ENCODE measurements at regions not wholly inside any gene's neighbourhood (a gene's known extent, or its start where the extent isn't known, plus 50 kb on each side); places are given as distances from the start of the nearest gene placed in this dataset.

GRCh38 chr5:29042152-29042551 lies 2003.8 kb upstream of the CDH9 start:
- no peaks in the 10 kb centered on the region for H3K9me3 ChIP-seq (ENCODE audit: insufficient read depth in 2 of 2, low read depth in 1 of 2, low read length in 1 of 2)
- no peak overlapping the region for H2BK20ac ChIP-seq (ENCODE audit: low read length)
- H3K79me1 ChIP-seq (ENCODE audit: low read depth, low read length): no peaks in the 10 kb centered on the region
- no peaks in the 10 kb centered on the region for H4K20me1 ChIP-seq (replicated peaks in 1 of 2; ENCODE audit: control insufficient read depth in 1 of 2, insufficient read depth in 2 of 2, low read length in 2 of 2)
- H2BK15ac ChIP-seq (ENCODE audit: low read length): no peak overlapping the region
- H2AK5ac ChIP-seq (ENCODE audit: low read depth, low read length): no peak overlapping the region
- H2BK120ac ChIP-seq (replicated peaks; ENCODE audit: low read depth, low read length): no peak overlapping the region
- H4K5ac ChIP-seq (ENCODE audit: insufficient read length, low read depth, low read length): no peak overlapping the region
- no peak overlapping the region; a peak in 1 of 8 replicates for H3K4me3 ChIP-seq (ENCODE audit: extremely low read depth in 1 of 4, insufficient read depth in 2 of 4, low read depth in 3 of 4, low read length in 4 of 4)
- FAIRE-seq (peak; percentile 50), DNase-seq (ENCODE audit: low read depth in 1 of 2, low spot score in 2 of 2) (no peak)
- no peak overlapping the region for H3K56ac ChIP-seq (replicated peaks; ENCODE audit: insufficient read length, low read depth, low read length)
- H3K18ac ChIP-seq (ENCODE audit: extremely low read depth, low read length): no peak overlapping the region
- H3K23ac ChIP-seq (ENCODE audit: insufficient read length): no peak overlapping the region
- POLR2A ChIA-PET (ENCODE audit: partially characterized antibody): no interaction called here
- WGBS, 2 experiments (ENCODE audit: extremely low coverage in 1 of 2, insufficient coverage in 1 of 2, insufficient read length in 1 of 2, insufficient replicate concordance in 2 of 2, low coverage in 1 of 2, low lambda C conversion rate in 2 of 2, missing lambda C conversion rate in 1 of 2): 60% methylated on average over 4 of the region's 4 CpGs; no CpG with 5 or more reads in 1 of the 2 experiments
- no peaks in the 10 kb centered on the region for H3K36me3 ChIP-seq (ENCODE audit: control insufficient read depth in 2 of 4, insufficient read depth in 4 of 4, low read length in 3 of 4)
- no peak overlapping the region for H3K4ac ChIP-seq (replicated peaks; ENCODE audit: insufficient read length, low read depth, low read length)
- H3K14ac ChIP-seq (ENCODE audit: insufficient read length): no peak overlapping the region
- H3K27me3 ChIP-seq (replicated peaks in 1 of 4; ENCODE audit: control insufficient read depth in 3 of 4, extremely low read depth in 1 of 4, insufficient read depth in 3 of 4, low read length in 3 of 4): no peaks in the 10 kb centered on the region
- no peak overlapping the region for H2BK5ac ChIP-seq (ENCODE audit: low read depth, low read length)
- no peak overlapping the region; the same call in 1 of the 2 replicates for H3K27ac ChIP-seq (ENCODE audit: low read depth, low read length)
- H4K91ac ChIP-seq (replicated peaks; ENCODE audit: insufficient read length, low read length): no peak overlapping the region
- no peak overlapping the region for H2BK12ac ChIP-seq (ENCODE audit: low read depth, low read length)
- H4K8ac ChIP-seq (ENCODE audit: extremely low read depth, insufficient read depth, low read length): no peak overlapping the region
- no peak overlapping the region; a peak in 1 of 4 replicates for H3K4me2 ChIP-seq (ENCODE audit: insufficient read depth in 1 of 2, low read depth in 2 of 2, low read length in 2 of 2)
- no peaks in the 10 kb centered on the region; the same call in 1 of the 2 replicates for H3K23me2 ChIP-seq (ENCODE audit: low read depth, low read length)
- no peak overlapping the region for H3K9ac ChIP-seq (replicated peaks in 1 of 4; ENCODE audit: extremely low read depth in 1 of 4, low read depth in 3 of 4, low read length in 3 of 4)
- H3K79me2 ChIP-seq (ENCODE audit: control insufficient read depth in 1 of 2, insufficient read depth in 2 of 2, low read length in 2 of 2): no peaks in the 10 kb centered on the region
- CTCF ChIA-PET (ENCODE audit: partially characterized antibody): no interaction called here
- peak overlapping the region; percentile 41 for H2AFZ ChIP-seq (ENCODE audit: low read length)
- H3K4me1 ChIP-seq (replicated peaks in 1 of 4; ENCODE audit: control insufficient read depth in 3 of 4, insufficient read depth in 4 of 4, low read length in 3 of 4): peaks cover 0 to 2% (median 0%) of the 10 kb centered on the region in 4 experiments; a peak in 1 of 7 replicates
- TF ChIP-seq TEAD4 (IDR thresholded peaks at IDR 0.05; ENCODE audit: low read depth, low read length): peak; percentile 73

Measured in H1 (cell line).